HEK293 (cell line): ENCODE measurements at regions not wholly inside any gene's neighbourhood (a gene's known extent, or its start where the extent isn't known, plus 50 kb on each side); places are given as distances from the start of the nearest gene placed in this dataset.

Experiments used
- CTCF ChIA-PET: fragments of 350-600 bp; formaldehyde crosslinking; extraction: SDS; loops from one replicate; lab custom pipeline; 2021; ENCODE audit warnings: antibody characterized with exemption; lab: Yijun Ruan, JAX
- POLR2A ChIA-PET: fragments of 300-600 bp; formaldehyde crosslinking; extraction: SDS; loops from one replicate; lab custom pipeline; 2020; ENCODE audit warnings: antibody characterized with exemption, inconsistent platforms; lab: Yijun Ruan, JAX
- H3K27ac ChIP-seq: fragments of 200-500 bp; sonication (Bioruptor generic); 2 replicates; pipeline ENCODE4 v1.5.1; 2014; ENCODE audit warnings: low read depth, low read length, control low read depth, inconsistent platforms; ENCODE audit errors: extremely low read depth
- H3K36me3 ChIP-seq, 2 experiments: fragments of 200-500 bp in 1 of 2; sonication (Bioruptor generic) in 1 of 2; 1 replicate in 1 of 2; 2 replicates in 1 of 2; pipeline ENCODE4 v1.5.1; 2014 to 2017; ENCODE audit warnings: inconsistent platforms in 2 of 2, low read length in 2 of 2; ENCODE audit not compliant: control insufficient read depth in 2 of 2, insufficient read depth in 1 of 2
- H3K4me1 ChIP-seq: fragments of 200-500 bp; sonication (Bioruptor generic); 2 replicates; pipeline ENCODE4 v1.5.1; 2014; ENCODE audit warnings: mild to moderate bottlenecking, low read length, inconsistent platforms; ENCODE audit not compliant: control insufficient read depth, insufficient read depth
- H3K4me3 ChIP-seq: 2 replicates; pipeline ENCODE4 v1.5.1; 2011; ENCODE audit warnings: low read depth, mild to moderate bottlenecking, control low read depth, low read length, moderate library complexity
- H3K9me3 ChIP-seq: fragments of 200-500 bp; sonication (Bioruptor generic); 2 replicates; pipeline ENCODE4 v1.5.1; 2014; ENCODE audit warnings: low read depth, low read length, inconsistent platforms; ENCODE audit not compliant: control insufficient read depth, insufficient read depth
- BCL11A ChIP-seq: fragments of 450-650 bp; formaldehyde crosslinking; IDR thresholded peaks from 2 replicates; pipeline ENCODE4 v1.5.1; 2016; ENCODE audit warnings: low read depth, missing biosample characterization, missing genetic modification characterization
- KLF9 ChIP-seq: fragments of 450-650 bp; formaldehyde crosslinking; IDR thresholded peaks from 2 replicates; pipeline ENCODE4 v1.5.1; 2016; ENCODE audit warnings: missing biosample characterization, missing genetic modification characterization, low read depth
- MEIS1 ChIP-seq: sonication (generic); formaldehyde crosslinking; IDR thresholded peaks from 2 replicates; pipeline ENCODE4 v1.8.1; 2022; ENCODE audit warnings: missing genetic modification reagents, mild to moderate bottlenecking, borderline replicate concordance
- SP7 ChIP-seq: fragments of 450-650 bp; formaldehyde crosslinking; IDR thresholded peaks from 2 replicates; pipeline ENCODE4 v1.5.1; 2016; ENCODE audit warnings: missing biosample characterization, missing genetic modification characterization
- ZBTB49 ChIP-seq: fragments of 450-650 bp; formaldehyde crosslinking; IDR thresholded peaks from 2 replicates; pipeline ENCODE4 v1.5.1; 2016; ENCODE audit warnings: missing biosample characterization, missing genetic modification characterization, low read depth
- ZBTB8A ChIP-seq: fragments of 450-650 bp; formaldehyde crosslinking; IDR thresholded peaks from 2 replicates; pipeline ENCODE4 v1.5.1; 2016; ENCODE audit warnings: missing biosample characterization, missing genetic modification characterization
- ZFP3 ChIP-seq: fragments of 450-650 bp; formaldehyde crosslinking; IDR thresholded peaks from 2 replicates; pipeline ENCODE4 v1.5.1; 2016; ENCODE audit warnings: low read depth, missing biosample characterization, missing genetic modification characterization
- ZNF148 ChIP-seq: fragments of 450-650 bp; formaldehyde crosslinking; IDR thresholded peaks from 2 replicates; pipeline ENCODE4 v1.5.0; 2017; ENCODE audit warnings: missing biosample characterization, missing genetic modification characterization, borderline replicate concordance
- ZNF16 ChIP-seq: fragments of 450-650 bp; formaldehyde crosslinking; IDR thresholded peaks from 2 replicates; pipeline ENCODE4 v1.5.1; 2016; ENCODE audit warnings: low read depth, missing biosample characterization, missing genetic modification characterization
- ZNF174 ChIP-seq: fragments of 450-650 bp; formaldehyde crosslinking; IDR thresholded peaks from 2 replicates; pipeline ENCODE4 v1.5.0; 2017; ENCODE audit warnings: missing biosample characterization, mild to moderate bottlenecking, missing genetic modification characterization
- ZNF239 ChIP-seq: fragments of 450-650 bp; formaldehyde crosslinking; IDR thresholded peaks from 2 replicates; pipeline ENCODE4 v1.5.1; 2016; ENCODE audit warnings: missing biosample characterization, missing genetic modification characterization
- ZNF280D ChIP-seq: fragments of 450-650 bp; formaldehyde crosslinking; IDR thresholded peaks from 2 replicates; pipeline ENCODE4 v1.5.1; 2016; ENCODE audit warnings: missing biosample characterization, missing genetic modification characterization
- ZNF335 ChIP-seq: fragments of 450-650 bp; formaldehyde crosslinking; conservative IDR thresholded peaks from 2 replicates; pipeline ENCODE4 v1.5.1; 2016; ENCODE audit warnings: missing biosample characterization, missing genetic modification characterization
- ZNF341 ChIP-seq: fragments of 450-650 bp; formaldehyde crosslinking; IDR thresholded peaks from 2 replicates; pipeline ENCODE4; 2016; ENCODE audit warnings: low read depth, missing biosample characterization, missing genetic modification characterization
- ZNF350 ChIP-seq: fragments of 450-650 bp; formaldehyde crosslinking; IDR thresholded peaks from 2 replicates; pipeline ENCODE4 v1.5.0; 2017; ENCODE audit warnings: missing biosample characterization, mild to moderate bottlenecking, missing genetic modification characterization
- ZNF404 ChIP-seq: fragments of 450-650 bp; formaldehyde crosslinking; IDR thresholded peaks from 2 replicates; pipeline ENCODE4 v1.5.1; 2017; ENCODE audit warnings: missing biosample characterization, missing genetic modification characterization
- ZNF449 ChIP-seq: fragments of 450-650 bp; formaldehyde crosslinking; IDR thresholded peaks from 2 replicates; pipeline ENCODE4 v1.5.1; 2017; ENCODE audit warnings: missing biosample characterization, mild to moderate bottlenecking, missing genetic modification characterization, moderate library complexity
- ZNF585B ChIP-seq: fragments of 450-650 bp; formaldehyde crosslinking; IDR thresholded peaks from 2 replicates; pipeline ENCODE4 v1.5.1; 2016; ENCODE audit warnings: missing biosample characterization, missing genetic modification characterization
- ZNF623 ChIP-seq: fragments of 450-650 bp; formaldehyde crosslinking; IDR thresholded peaks from 2 replicates; pipeline ENCODE4 v1.5.1; 2016; ENCODE audit warnings: missing biosample characterization, missing genetic modification characterization
- ZNF624 ChIP-seq: fragments of 450-650 bp; formaldehyde crosslinking; IDR thresholded peaks from 2 replicates; pipeline ENCODE4 v1.5.1; 2017; ENCODE audit warnings: missing biosample characterization, missing genetic modification characterization
- ZNF629 ChIP-seq: fragments of 450-650 bp; formaldehyde crosslinking; IDR thresholded peaks from 2 replicates; pipeline ENCODE4 v1.5.1; 2017; ENCODE audit warnings: missing biosample characterization, missing genetic modification characterization
- ZNF707 ChIP-seq: fragments of 450-650 bp; formaldehyde crosslinking; IDR thresholded peaks from 2 replicates; pipeline ENCODE4 v1.5.1; 2016; ENCODE audit warnings: missing biosample characterization, missing genetic modification characterization
- ZNF76 ChIP-seq: fragments of 450-650 bp; formaldehyde crosslinking; IDR thresholded peaks from 2 replicates; pipeline ENCODE4; 2016; ENCODE audit warnings: low read depth, missing biosample characterization, missing genetic modification characterization, borderline replicate concordance
- ZXDB ChIP-seq: fragments of 450-650 bp; formaldehyde crosslinking; IDR thresholded peaks from 2 replicates; pipeline ENCODE4 v1.5.1; 2016; ENCODE audit warnings: missing biosample characterization, missing genetic modification characterization

GRCh38 chrX:10882484-10882883 is 228.6 kb upstream of the HCCS start:
- POLR2A ChIA-PET, result no interaction called here
- Histone ChIP-seq H3K9me3 (no peaks in the 10 kb centered on the region), H3K4me3 (no peak overlapping the region), H3K27ac (no peak overlapping the region), H3K36me3 (no peaks in the 10 kb centered on the region), H3K4me1 (no peaks in the 10 kb centered on the region)
- CTCF ChIA-PET, result no interaction called here
- no peak for TF ChIP-seq ZNF404
- TF ChIP-seq BCL11A (tag by site-specific recombination), result no peak
- TF ChIP-seq ZNF239 (tag by site-specific recombination), result no peak
- no peak for TF ChIP-seq SP7 (tag by site-specific recombination)
- no peak for TF ChIP-seq ZNF174 (tag by site-specific recombination)
- TF ChIP-seq ZNF16, result no peak
- TF ChIP-seq KLF9 (tag by site-specific recombination), result no peak
- no peak for TF ChIP-seq ZNF341 (tag by site-specific recombination)
- TF ChIP-seq ZBTB49 (tag by site-specific recombination), result no peak
- TF ChIP-seq ZNF280D, result no peak
- no peak for TF ChIP-seq ZBTB8A (tag by site-specific recombination)
- no peak for TF ChIP-seq ZNF623 (tag by site-specific recombination)
- no peak for TF ChIP-seq ZNF624

GRCh38 chrX:10884246-10884645 is 226.9 kb upstream of the HCCS start:
- ChIA-PET CTCF (no interaction called here), POLR2A (no interaction called here)
- no peaks in the 10 kb centered on the region for H3K9me3 ChIP-seq
- no peaks in the 10 kb centered on the region for H3K4me1 ChIP-seq
- H3K36me3 ChIP-seq, result no peaks in the 10 kb centered on the region
- TF ChIP-seq ZNF707 (tag by site-specific recombination), result no peak
- TF ChIP-seq, all 188 proteins: peak for 0
- Histone ChIP-seq H3K4me3 (no peak overlapping the region), H3K27ac (no peak overlapping the region)

GRCh38 chrX:10892621-10893225 is 218.4 kb upstream of the HCCS start:
- ChIA-PET POLR2A (no interaction called here), CTCF (no interaction called here)
- no peak overlapping the region for H3K27ac ChIP-seq
- H3K9me3 ChIP-seq, result no peaks in the 10 kb centered on the region
- H3K4me3 ChIP-seq, result no peak overlapping the region
- H3K36me3 ChIP-seq, result no peaks in the 10 kb centered on the region
- no peaks in the 10 kb centered on the region for H3K4me1 ChIP-seq
- TF ChIP-seq MEIS1 (no peak), ZNF148 (no peak), ZXDB (no peak), ZFP3 (no peak), ZNF585B (no peak), ZNF350 (no peak), ZNF335 (tag by site-specific recombination) (no peak), ZNF629 (tag by site-specific recombination) (no peak), ZNF449 (tag by site-specific recombination) (no peak), ZNF76 (tag by site-specific recombination) (no peak)
